Endothelial cell of umbilical vein (primary cell): ENCODE measurements at regions not wholly inside any gene's neighbourhood (a gene's known extent, or its start where the extent isn't known, plus 50 kb on each side); places are given as distances from the start of the nearest gene placed in this dataset.
"Not testable (repeated sequence)": the region's sequence is repeated elsewhere in the genome, so short reads cannot be mapped to it uniquely, and the experiment has no call there.

Source experiments
- BruUV-seq: library from RNA; stranded (reverse); fragments of 400-500 nt; replicated peaks from 2 replicates; lab custom pipeline; 2021; lab: Mats Ljungman, UMichigan
- CTCF ChIA-PET: fragments of 300-600, 350-600 bp; sonication (Branson Sonifier 250); formaldehyde crosslinking; loops from one replicate; lab custom pipeline; 2021; ENCODE audit warnings: antibody characterized with exemption, inconsistent platforms; lab: Charles Lee
- POLR2A ChIA-PET: fragments of 300-600, 350-600 bp; sonication (Branson Sonifier 250); formaldehyde crosslinking; loops from one replicate; lab custom pipeline; 2021; ENCODE audit warnings: antibody characterized with exemption, inconsistent platforms; lab: Charles Lee
- DNase-seq: peaks from one replicate; pipeline ENCODE4 v3.0.0-alpha.2; 2011; ENCODE audit warnings: low read depth, low spot score
- FAIRE-seq: peaks from 2 replicates; lab custom pipeline; 2011; peaks lifted over from hg19 to GRCh38; lab: Jason Lieb, UNC
- H2AFZ ChIP-seq: 2 replicates; pipeline ENCODE4 v1.6.0; 2012; ENCODE audit warnings: low read depth, low read length, control low read depth, inconsistent platforms
- H3K27ac ChIP-seq: 2 replicates; pipeline ENCODE4 v1.5.1; 2011; ENCODE audit warnings: low read depth, mild to moderate bottlenecking, control low read depth, low read length, moderate library complexity; ENCODE audit not compliant: insufficient read depth
- H3K27me3 ChIP-seq, 2 experiments: 2 replicates each; pipeline versions ENCODE4 v1.6.0 to v1.6.1; 2011; ENCODE audit warnings: low read length in 2 of 2, mixed read lengths in 1 of 2; ENCODE audit not compliant: control insufficient read depth in 2 of 2, insufficient read depth in 2 of 2
- H3K36me3 ChIP-seq, 2 experiments: 2 replicates in 1 of 2; 3 replicates in 1 of 2; pipeline ENCODE4 v1.5.1; 2011; ENCODE audit warnings: low read length in 2 of 2, mild to moderate bottlenecking in 1 of 2, moderate library complexity in 1 of 2; ENCODE audit not compliant: control insufficient read depth in 2 of 2, insufficient read depth in 2 of 2; ENCODE audit errors: extremely low read depth in 1 of 2
- H3K4me1 ChIP-seq: 3 replicates; pipeline ENCODE4 v1.5.1; 2011; ENCODE audit warnings: mild to moderate bottlenecking, low read length; ENCODE audit not compliant: control insufficient read depth, insufficient read depth; ENCODE audit errors: extremely low read depth
- H3K4me2 ChIP-seq: 2 replicates; pipeline ENCODE4 v1.6.1; 2011; ENCODE audit warnings: low read length, control low read depth, mixed read lengths; ENCODE audit not compliant: insufficient read depth
- H3K4me3 ChIP-seq, 3 experiments: fragments of 200-600 bp in 1 of 3; sonication (generic), shearing (Covaris generic) in 1 of 3; replicated peaks in 1 of 3; 2 replicates each; pipeline ENCODE4 v1.5.1; 2011 to 2016; ENCODE audit warnings: control low read depth in 3 of 3, low read length in 3 of 3, mild to moderate bottlenecking in 2 of 3, inconsistent platforms in 1 of 3, low read depth in 1 of 3, moderate library complexity in 1 of 3; ENCODE audit not compliant: insufficient read depth in 1 of 3
- H3K79me2 ChIP-seq: 2 replicates; pipeline ENCODE4 v1.6.0; 2012; ENCODE audit warnings: low read length, inconsistent platforms; ENCODE audit not compliant: control insufficient read depth, insufficient read depth
- H3K9ac ChIP-seq: replicated peaks from 2 replicates; pipeline ENCODE3; 2011; ENCODE audit warnings: low read length, control low read depth; ENCODE audit not compliant: insufficient read depth; ENCODE audit errors: extremely low read depth
- H3K9me1 ChIP-seq: replicated peaks from 3 replicates; pipeline ENCODE4 v1.6.0; 2011; ENCODE audit warnings: mild to moderate bottlenecking, low read length; ENCODE audit not compliant: control insufficient read depth, insufficient read depth; ENCODE audit errors: extremely low read depth
- H3K9me3 ChIP-seq: replicated peaks from 2 replicates; pipeline ENCODE4 v1.5.1; 2012; ENCODE audit warnings: low read length, inconsistent platforms; ENCODE audit not compliant: control insufficient read depth, insufficient read depth
- H4K20me1 ChIP-seq: replicated peaks from 2 replicates; pipeline ENCODE3; 2011; ENCODE audit warnings: mild to moderate bottlenecking, low read length; ENCODE audit not compliant: control insufficient read depth, insufficient read depth; ENCODE audit errors: extremely low read depth
- dilution Hi-C: fragments of 300-500 bp; cut with MboI; formaldehyde crosslinking; loops from one replicate; pipeline ENCODE4 v1.15.0; 2019; ENCODE audit warnings: low sequenced_read_pairs; ENCODE audit not compliant: extremely low pct_ligation_motif_present
- intact Hi-C: fragments of 100-400 bp; cut with micrococcal nuclease; formaldehyde crosslinking; loops from one replicate; pipeline ENCODE4 v1.10.0; 2022

DNA sequence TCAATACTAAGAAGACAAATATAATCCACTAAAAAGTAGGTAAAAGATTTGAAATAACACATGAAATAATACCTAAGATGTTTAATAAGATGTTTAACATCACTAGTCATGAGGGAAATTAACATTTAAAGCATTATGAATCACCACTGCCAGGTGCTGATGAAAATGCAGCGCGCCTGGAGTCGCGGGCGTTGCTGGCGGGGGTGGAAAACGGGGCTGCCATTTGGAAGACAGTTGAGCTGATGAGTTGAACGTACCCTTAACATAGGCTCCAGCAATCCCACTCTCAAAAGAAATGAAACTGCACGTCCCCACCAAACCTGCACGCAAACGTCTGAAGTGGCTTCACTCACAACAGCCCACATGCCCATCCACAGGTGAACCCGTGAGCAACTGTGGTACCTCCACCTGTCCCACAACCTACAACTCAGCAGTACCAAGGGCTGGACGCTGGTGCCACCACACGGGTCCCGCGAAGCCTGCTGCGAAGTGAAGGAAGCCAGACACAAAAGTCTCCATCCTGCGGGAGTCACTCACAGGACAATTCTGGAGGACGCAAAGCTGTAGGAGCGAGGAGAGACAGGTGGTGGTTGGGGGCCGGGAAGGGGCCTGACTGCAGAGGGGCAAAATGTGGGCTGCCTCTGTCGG is 189.3 kb downstream of the NPIPB11 start:
- H3K79me2 ChIP-seq, BruUV-seq, H3K4me3 ChIP-seq, intact Hi-C loops, FAIRE-seq, H4K20me1 ChIP-seq, H3K9ac ChIP-seq, H3K4me1 ChIP-seq, H3K9me1 ChIP-seq, DNase-seq, H3K4me2 ChIP-seq, H3K27ac ChIP-seq, H3K27me3 ChIP-seq, POLR2A ChIA-PET, H2AFZ ChIP-seq, H3K36me3 ChIP-seq, dilution Hi-C loops, CTCF ChIA-PET, H3K9me3 ChIP-seq: not testable (repeated sequence)

DNA sequence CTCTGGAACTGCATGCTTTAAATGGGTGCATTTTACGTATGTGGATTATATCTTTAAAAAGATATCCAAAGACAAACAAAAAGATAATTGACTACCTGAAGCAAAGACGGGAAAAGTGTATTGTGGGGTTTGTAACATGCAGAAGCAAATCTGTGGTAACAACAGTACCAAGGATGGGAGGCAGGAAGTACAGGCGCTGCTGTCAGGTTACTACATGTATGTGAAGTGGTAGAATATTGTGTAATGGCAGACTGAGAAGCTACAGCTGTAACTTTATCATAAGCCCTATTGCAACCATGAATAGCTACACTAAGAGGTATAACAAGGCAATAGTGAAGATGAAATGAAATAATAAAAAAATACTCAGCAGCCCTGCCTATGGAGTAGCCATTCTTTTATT is 192.7 kb downstream of the NPIPB11 start:
- H3K4me3 ChIP-seq: not testable (repeated sequence)

DNA sequence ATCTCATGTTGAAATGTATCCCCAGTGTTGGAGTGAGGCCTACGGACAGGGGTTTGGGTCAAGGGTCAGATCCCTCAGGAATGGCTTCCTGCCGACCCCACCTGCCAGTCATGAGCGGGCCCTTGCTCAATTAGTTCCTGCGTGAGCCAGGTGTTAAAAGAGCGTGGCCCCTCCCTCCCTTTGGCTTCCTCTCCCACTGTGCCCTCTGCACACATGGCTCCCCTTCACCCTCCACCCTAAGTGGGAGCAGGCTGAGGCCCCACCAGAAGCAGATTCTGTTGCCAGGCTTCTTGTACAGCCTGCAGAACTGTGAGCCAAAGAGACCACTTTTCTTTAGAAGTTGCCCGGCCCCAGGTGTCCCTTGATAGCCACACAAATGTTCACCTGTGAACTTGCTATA is 193.3 kb downstream of the NPIPB11 start:
- H3K9ac ChIP-seq, BruUV-seq, H3K79me2 ChIP-seq, DNase-seq, FAIRE-seq, dilution Hi-C loops, H3K9me3 ChIP-seq, H3K9me1 ChIP-seq, H3K27ac ChIP-seq, intact Hi-C loops, H3K4me1 ChIP-seq, H3K36me3 ChIP-seq, CTCF ChIA-PET, H2AFZ ChIP-seq, POLR2A ChIA-PET, H4K20me1 ChIP-seq, H3K4me2 ChIP-seq, H3K27me3 ChIP-seq, H3K4me3 ChIP-seq: not testable (repeated sequence)

More for the DNA sequence above, 192.7 kb downstream of the NPIPB11 start:
- H2AFZ ChIP-seq, dilution Hi-C loops, H3K9me1 ChIP-seq, BruUV-seq, H3K27ac ChIP-seq, H4K20me1 ChIP-seq, intact Hi-C loops, H3K4me2 ChIP-seq, H3K27me3 ChIP-seq, H3K36me3 ChIP-seq, FAIRE-seq, H3K79me2 ChIP-seq, H3K9me3 ChIP-seq, H3K4me1 ChIP-seq, H3K9ac ChIP-seq, CTCF ChIA-PET, DNase-seq, POLR2A ChIA-PET: not testable (repeated sequence)

DNA sequence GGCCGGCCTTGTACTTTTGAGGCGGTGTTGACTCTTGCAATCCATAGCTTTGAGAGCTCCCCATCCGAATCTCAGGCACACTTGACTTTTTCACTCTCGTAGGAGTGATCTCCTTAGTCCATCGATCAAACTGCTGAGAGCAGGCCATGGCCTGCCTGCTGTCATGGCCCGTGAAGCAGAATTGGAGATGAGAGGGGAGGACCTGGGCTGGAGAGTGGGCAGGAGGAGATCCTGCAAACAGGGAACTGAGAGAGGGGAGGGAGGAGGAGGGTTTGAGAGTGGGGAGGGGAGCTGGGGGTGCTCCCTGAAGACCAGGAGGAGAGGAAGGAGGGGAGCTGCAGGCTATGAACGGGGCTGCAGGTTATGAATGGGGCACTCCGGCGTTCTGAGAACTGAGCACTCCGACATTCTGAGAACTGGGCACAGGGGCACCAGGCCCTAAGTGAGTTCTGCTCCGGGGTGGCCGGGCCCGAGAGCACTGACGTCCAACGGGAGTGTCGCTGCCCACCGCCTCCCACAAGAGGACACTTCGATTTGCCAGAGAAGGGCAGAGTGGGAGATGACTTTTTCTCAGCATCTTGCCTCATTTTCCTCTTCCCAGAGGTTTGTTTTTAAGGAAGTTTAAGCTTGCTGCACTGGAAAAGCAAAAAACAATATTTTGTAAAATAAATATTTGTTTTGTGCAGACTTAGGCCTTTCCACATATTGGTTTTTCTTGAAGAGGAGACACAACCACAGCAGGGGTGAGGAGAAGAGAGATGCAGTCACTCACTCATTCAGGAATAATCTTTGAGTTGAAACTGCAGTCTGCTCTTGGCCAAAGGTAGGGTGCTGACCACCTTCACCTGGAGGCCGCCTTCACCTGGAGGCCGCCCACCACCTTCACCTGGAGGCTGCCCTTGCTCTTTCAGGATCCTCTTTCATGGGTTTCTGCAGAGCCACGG is 194.2 kb downstream of the NPIPB11 start:
- H3K4me3 ChIP-seq, H3K27me3 ChIP-seq, H3K4me1 ChIP-seq, H3K79me2 ChIP-seq, dilution Hi-C loops, intact Hi-C loops, POLR2A ChIA-PET, H3K4me2 ChIP-seq, H3K9me1 ChIP-seq, H3K27ac ChIP-seq, FAIRE-seq, H4K20me1 ChIP-seq, H3K9ac ChIP-seq, H3K36me3 ChIP-seq, H2AFZ ChIP-seq, BruUV-seq, CTCF ChIA-PET, H3K9me3 ChIP-seq, DNase-seq: not testable (repeated sequence)
